AG09309 (cell line): ENCODE measurements at regions not wholly inside any gene's neighbourhood (a gene's known extent, or its start where the extent isn't known, plus 50 kb on each side); places are given as distances from the start of the nearest gene placed in this dataset.

ENCODE experiments used
- DNase-seq: peaks from one replicate; pipeline ENCODE4 v3.0.0-alpha.2; 2010; ENCODE audit warnings: low read depth
- H3K4me3 ChIP-seq: 2 replicates; pipeline ENCODE4 v1.5.1; 2011; ENCODE audit warnings: mild to moderate bottlenecking, low read depth, low read length, moderate library complexity; ENCODE audit not compliant: control insufficient read depth
- CTCF ChIP-seq: IDR thresholded peaks from 2 replicates; pipeline ENCODE4 v1.5.1; 2011; ENCODE audit warnings: mild to moderate bottlenecking, low read depth, low read length, inconsistent platforms; ENCODE audit not compliant: insufficient read depth, control insufficient read depth; ENCODE audit errors: missing control alignments

- no peak for DNase-seq
- no peak for TF ChIP-seq CTCF
- no peak overlapping the region for H3K4me3 ChIP-seq
Measured at GRCh38 chr10:10513067-10513466, 504.6 kb upstream of the CELF2 start.

- H3K4me3 ChIP-seq: no peak overlapping the region
- TF ChIP-seq CTCF: no peak
- no peak for DNase-seq
Measured at GRCh38 chr10:10513898-10514297, 503.8 kb upstream of the CELF2 start.

- TF ChIP-seq CTCF: no peak
Measured at GRCh38 chr10:10514797-10515196, 502.9 kb upstream of the CELF2 start.

GRCh38 chr10:10515479-10516204 lies 502.0 kb upstream of the CELF2 start:
- H3K4me3 ChIP-seq: no peak overlapping the region
- DNase-seq: no peak
- TF ChIP-seq CTCF: no peak

More at GRCh38 chr10:10514797-10515196, 502.9 kb upstream of the CELF2 start:
- no peak overlapping the region for H3K4me3 ChIP-seq
- no peak for DNase-seq

GRCh38 chr10:10516346-10517130 lies 501.1 kb upstream of the CELF2 start:
- H3K4me3 ChIP-seq: no peak overlapping the region
- no peak for DNase-seq
- no peak for TF ChIP-seq CTCF

- TF ChIP-seq CTCF: no peak
- no peak overlapping the region for H3K4me3 ChIP-seq
- DNase-seq: no peak
Measured at GRCh38 chr10:10517866-10518265, 499.8 kb upstream of the CELF2 start.
